Stimulated activated naive B cell treated with anti-CD40 and anti-IgM and Interleukin-4, amounts not matched to agents 10 μg/mL and 1 μg/mL and 100 μg/mL, for 72 hours (primary cell): ENCODE measurements at regions not wholly inside any gene's neighbourhood (a gene's known extent, or its start where the extent isn't known, plus 50 kb on each side); places are given as distances from the start of the nearest gene placed in this dataset.
"Not testable (repeated sequence)": the region's sequence is repeated elsewhere in the genome, so short reads cannot be mapped to it uniquely, and the experiment has no call there.

ENCODE experiments used
- ATAC-seq, 2 donors: fragments of 150-1000 bp; cut with Tn5 transposase; replicated peaks; 2 replicates each; pipeline ENCODE4 v1.10.0; 2021; ENCODE audit warnings: moderate library complexity in 1 of 2
- DNase-seq: peaks from one replicate; pipeline ENCODE4 v3.0.0; 2021
- H3K27ac Mint-ChIP-seq: one replicate; pipeline ENCODE4 v1.8.0; 2022; ENCODE audit warnings: mild to moderate bottlenecking, mixed read lengths
- H3K27me3 Mint-ChIP-seq, 2 donors: one replicate each; pipeline ENCODE4 v1.8.0; 2022; ENCODE audit warnings: mixed read lengths in 2 of 2
- H3K36me3 Mint-ChIP-seq, 2 donors: one replicate each; pipeline ENCODE4 v1.8.0; 2022; ENCODE audit warnings: mixed read lengths in 2 of 2, mild to moderate bottlenecking in 1 of 2
- H3K4me1 Mint-ChIP-seq, 2 donors: one replicate each; pipeline ENCODE4 v1.8.0; 2022; ENCODE audit warnings: mixed read lengths in 2 of 2, mild to moderate bottlenecking in 1 of 2
- H3K4me3 Mint-ChIP-seq, 2 donors: one replicate each; pipeline ENCODE4 v1.8.0; 2022; ENCODE audit warnings: mild to moderate bottlenecking in 2 of 2, mixed read lengths in 2 of 2, moderate library complexity in 1 of 2
- H3K9me3 Mint-ChIP-seq, 2 donors: one replicate each; pipeline ENCODE4 v1.8.0; 2022; ENCODE audit warnings: mixed read lengths in 2 of 2, mild to moderate bottlenecking in 1 of 2

DNA sequence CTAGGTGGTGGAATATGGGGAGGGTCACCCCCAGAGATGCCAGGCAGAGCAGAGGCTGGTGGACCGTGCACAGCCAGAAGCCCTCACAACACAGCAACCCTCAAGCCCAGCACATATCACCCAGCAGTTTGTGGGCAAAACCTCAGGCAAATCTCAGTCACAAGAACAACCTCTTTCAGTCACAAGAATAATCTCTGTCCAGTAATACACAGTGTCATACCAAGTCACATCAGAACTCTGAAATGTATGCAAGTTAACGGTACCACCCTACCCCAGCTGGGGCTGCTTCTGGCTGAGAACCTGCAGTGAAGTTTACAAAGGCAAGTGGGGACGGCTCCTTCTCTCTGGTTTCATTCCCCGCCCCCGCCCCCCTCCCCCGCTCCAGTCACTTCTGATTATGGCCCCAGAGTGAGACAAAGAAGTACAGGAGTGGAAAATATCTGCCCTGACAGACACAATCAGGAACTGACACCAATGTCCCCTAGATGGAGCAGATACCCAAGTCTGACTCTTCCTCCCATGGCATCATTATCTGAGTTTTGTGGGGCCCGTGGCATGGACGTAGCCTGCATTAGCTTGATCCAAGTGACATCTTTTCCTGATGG, 480.9 kb upstream of the TMEM132C start:
- ATAC-seq (no peak), DNase-seq (no peak)
- Mint-ChIP-seq H3K36me3 (no peaks in the 10 kb centered on the region), H3K27ac (no peak overlapping the region), H3K27me3 (no peaks in the 10 kb centered on the region), H3K9me3 (peaks cover 0 to 17% of the 10 kb centered on the region in 2 donors), H3K4me1 (no peaks in the 10 kb centered on the region), H3K4me3 (no peak overlapping the region)

DNA sequence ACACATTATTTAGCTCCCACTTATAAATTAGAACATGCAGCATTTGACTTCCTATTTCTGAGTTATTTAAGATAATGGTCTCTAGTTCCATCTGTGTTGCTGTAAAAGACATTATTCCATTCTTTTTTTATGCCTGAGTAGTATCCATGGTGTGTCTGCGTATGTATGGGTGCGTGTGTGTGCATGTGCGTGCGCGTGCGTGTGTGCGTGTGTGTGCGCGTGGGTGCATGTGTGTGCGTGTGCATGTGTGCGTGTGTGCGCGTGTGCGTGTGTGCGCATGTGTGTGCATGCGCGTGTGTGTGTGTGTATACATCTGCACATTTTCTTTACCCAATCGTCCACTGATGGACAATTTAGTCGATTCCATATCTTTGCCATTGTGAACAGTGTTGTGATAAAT, 479.4 kb upstream of the TMEM132C start:
- Mint-ChIP-seq H3K36me3 (no peaks in the 10 kb centered on the region), H3K4me3 (no peak overlapping the region), H3K27me3 (no peaks in the 10 kb centered on the region), H3K27ac (no peak overlapping the region), H3K4me1 (no peaks in the 10 kb centered on the region), H3K9me3 (peaks cover 0 to 17% of the 10 kb centered on the region in 2 donors)
- DNase-seq (no peak), ATAC-seq (no peak)

DNA sequence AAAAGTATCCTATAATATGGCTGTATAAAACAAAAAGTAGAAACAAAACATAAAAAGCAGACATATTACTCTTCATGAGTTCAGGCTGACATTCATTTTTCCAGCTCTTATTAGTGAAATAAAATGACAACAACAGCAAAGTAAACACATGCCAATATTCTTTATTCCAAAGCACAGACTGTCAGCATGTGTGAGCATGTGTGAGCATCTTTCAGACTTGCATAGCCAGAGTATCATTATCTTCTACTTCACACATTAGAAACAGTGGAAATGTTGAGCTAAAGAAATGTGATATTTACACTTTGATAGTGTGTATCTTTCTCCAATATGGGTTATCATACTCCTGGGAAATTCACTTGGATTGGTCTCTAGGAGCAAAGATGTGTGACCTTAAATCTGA, 476.6 kb upstream of the TMEM132C start:
- Mint-ChIP-seq H3K36me3 (no peaks in the 10 kb centered on the region), H3K9me3 (peaks cover 0 to 14% of the 10 kb centered on the region in 2 donors), H3K27me3 (no peaks in the 10 kb centered on the region), H3K4me1 (no peaks in the 10 kb centered on the region), H3K27ac (no peak overlapping the region), H3K4me3 (no peak overlapping the region)
- no peak for ATAC-seq
- DNase-seq = no peak

DNA sequence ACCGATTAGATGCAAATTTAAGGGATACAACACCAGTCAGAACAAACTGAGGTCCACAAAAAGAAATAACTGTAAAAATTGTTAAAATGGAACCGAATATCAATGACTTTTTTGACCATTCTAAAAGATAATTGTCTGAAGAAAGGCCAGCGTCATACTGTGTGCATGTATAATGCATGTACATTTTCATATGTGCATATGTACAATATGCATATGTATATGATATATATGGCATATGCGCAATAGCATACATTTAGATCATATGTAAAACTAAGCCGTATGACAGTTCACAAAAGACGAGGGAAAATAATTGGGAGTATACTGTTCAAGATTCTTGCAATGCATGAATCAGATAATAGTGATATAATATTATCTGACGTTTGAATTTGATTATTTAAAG, 475.8 kb upstream of the TMEM132C start:
- H3K36me3 Mint-ChIP-seq = no peaks in the 10 kb centered on the region
- no peaks in the 10 kb centered on the region for H3K4me1 Mint-ChIP-seq
- ATAC-seq = no peak
- H3K27me3 Mint-ChIP-seq = no peaks in the 10 kb centered on the region
- peaks cover 0 to 14% of the 10 kb centered on the region in 2 donors for H3K9me3 Mint-ChIP-seq
- H3K27ac Mint-ChIP-seq = no peak overlapping the region
- DNase-seq = no peak
- no peak overlapping the region for H3K4me3 Mint-ChIP-seq

DNA sequence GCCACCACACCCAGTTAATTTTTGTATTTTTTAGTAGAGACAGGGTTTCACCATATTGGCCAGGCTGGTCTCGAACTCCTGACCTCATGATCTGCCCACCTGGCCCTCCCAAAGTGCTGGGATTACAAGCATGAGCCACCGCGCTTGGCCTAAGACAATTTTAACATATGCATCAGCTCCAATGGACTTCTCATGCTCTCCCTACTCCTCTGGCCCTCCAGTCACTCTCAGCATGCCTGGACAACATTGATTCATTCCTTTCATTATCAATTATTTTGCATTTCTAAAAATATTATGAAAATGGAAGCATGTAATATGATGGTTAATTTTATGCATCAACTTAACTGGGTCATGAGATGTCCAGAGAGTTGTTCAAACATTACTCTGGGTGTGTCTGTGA, 469.1 kb upstream of the TMEM132C start:
- H3K4me3 Mint-ChIP-seq = no peak overlapping the region
- no peaks in the 10 kb centered on the region for H3K36me3 Mint-ChIP-seq
- ATAC-seq (no peak), DNase-seq (no peak)
- no peak overlapping the region for H3K27ac Mint-ChIP-seq
- no peaks in the 10 kb centered on the region for H3K27me3 Mint-ChIP-seq
- H3K4me1 Mint-ChIP-seq = no peaks in the 10 kb centered on the region
- peaks cover 0 to 2% of the 10 kb centered on the region in 2 donors for H3K9me3 Mint-ChIP-seq

DNA sequence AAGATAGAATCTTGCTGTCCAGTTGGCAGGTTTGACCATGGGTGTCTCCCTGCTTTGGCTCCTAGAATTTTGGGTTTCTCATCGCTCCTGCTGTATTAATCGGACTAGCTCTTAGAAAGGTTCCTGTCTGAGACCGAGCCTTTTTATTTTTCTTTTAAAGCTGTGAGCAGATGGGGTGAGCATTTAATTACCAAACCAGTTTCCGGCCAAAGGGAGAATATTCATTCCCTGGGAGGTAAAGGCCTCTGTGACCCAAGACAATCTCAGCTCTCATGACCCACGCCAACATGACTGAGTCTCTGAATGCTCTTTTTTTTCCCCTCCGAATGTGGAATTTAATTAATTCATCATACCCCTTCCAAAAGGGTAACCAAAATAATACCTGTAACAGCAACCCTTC, 464.7 kb upstream of the TMEM132C start:
- no peaks in the 10 kb centered on the region for H3K4me1 Mint-ChIP-seq
- H3K36me3 Mint-ChIP-seq = no peaks in the 10 kb centered on the region
- DNase-seq (no peak), ATAC-seq (no peak)
- peaks cover 0 to 3% of the 10 kb centered on the region in 2 donors for H3K9me3 Mint-ChIP-seq
- no peaks in the 10 kb centered on the region for H3K27me3 Mint-ChIP-seq
- no peak overlapping the region for H3K27ac Mint-ChIP-seq
- no peak overlapping the region for H3K4me3 Mint-ChIP-seq

DNA sequence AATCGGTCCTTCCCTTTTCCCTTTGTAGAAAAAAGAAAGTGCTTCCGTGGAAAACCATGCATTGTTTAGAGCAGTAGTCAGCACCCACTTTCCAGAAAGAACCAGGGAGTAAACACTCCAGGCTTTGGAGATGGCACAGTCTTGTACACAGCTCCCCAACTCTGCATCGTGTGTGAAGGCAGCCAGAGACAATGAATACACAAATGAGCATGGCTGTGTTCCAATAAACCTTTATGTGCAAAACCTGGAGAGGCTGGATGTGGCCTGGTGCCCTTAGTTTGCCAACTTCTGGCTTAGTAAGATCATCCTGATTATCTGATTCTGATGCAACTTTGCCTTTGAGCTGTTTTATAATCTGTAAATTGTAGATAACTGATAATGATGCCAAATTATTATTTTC, 463.4 kb upstream of the TMEM132C start:
- no peak overlapping the region for H3K4me3 Mint-ChIP-seq
- DNase-seq (no peak), ATAC-seq (no peak)
- H3K9me3 Mint-ChIP-seq = peaks cover 0 to 3% of the 10 kb centered on the region in 2 donors
- no peak overlapping the region for H3K27ac Mint-ChIP-seq
- no peaks in the 10 kb centered on the region for H3K27me3 Mint-ChIP-seq
- no peaks in the 10 kb centered on the region for H3K36me3 Mint-ChIP-seq
- H3K4me1 Mint-ChIP-seq = no peaks in the 10 kb centered on the region

DNA sequence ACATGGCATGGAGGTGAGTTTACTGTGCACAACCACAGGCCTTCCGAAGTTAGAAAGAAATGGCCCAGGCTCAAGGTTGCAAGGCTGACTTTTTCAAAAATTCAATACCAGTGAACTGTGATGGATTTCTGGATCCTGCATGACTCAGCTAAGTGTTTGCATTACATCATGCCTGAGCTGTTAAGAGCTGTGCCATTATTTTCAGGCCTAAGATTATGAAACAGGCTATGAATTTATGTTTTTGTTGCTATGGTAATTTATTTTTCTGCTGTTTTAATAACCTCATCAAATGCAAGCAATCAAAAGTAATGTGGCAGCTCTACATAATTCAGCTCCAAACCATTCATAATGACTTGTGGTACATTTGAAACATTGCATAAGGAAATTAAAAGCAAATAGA, 457.7 kb upstream of the TMEM132C start:
- no peaks in the 10 kb centered on the region for H3K27me3 Mint-ChIP-seq
- H3K9me3 Mint-ChIP-seq = peaks cover 0 to 2% of the 10 kb centered on the region in 2 donors
- no peaks in the 10 kb centered on the region for H3K36me3 Mint-ChIP-seq
- ATAC-seq (no peak), DNase-seq (no peak)
- no peak overlapping the region for H3K27ac Mint-ChIP-seq
- H3K4me3 Mint-ChIP-seq = no peak overlapping the region
- H3K4me1 Mint-ChIP-seq = no peaks in the 10 kb centered on the region

DNA sequence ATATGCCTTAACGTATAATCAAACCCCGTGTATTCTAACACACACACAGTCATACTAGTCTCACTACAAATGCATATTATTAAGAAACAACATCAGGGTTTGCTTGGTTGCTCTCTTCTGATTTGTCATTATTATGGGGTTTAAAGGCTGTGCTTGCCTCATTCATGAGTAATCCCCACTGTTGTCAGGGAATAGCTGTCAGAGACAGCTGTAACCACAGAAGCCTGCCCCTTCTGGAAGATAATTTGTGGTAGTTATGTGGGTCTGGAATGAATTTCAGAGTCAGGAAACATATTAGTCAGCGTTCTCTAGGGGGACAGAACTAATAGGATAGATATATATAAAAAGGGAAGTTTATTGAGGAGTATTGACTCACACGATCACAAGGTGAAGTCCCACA, 456.9 kb upstream of the TMEM132C start:
- Mint-ChIP-seq H3K27ac (no peak overlapping the region), H3K9me3 (peaks cover 0 to 4% of the 10 kb centered on the region in 2 donors), H3K4me3 (no peak overlapping the region), H3K4me1 (no peaks in the 10 kb centered on the region), H3K36me3 (no peaks in the 10 kb centered on the region), H3K27me3 (no peaks in the 10 kb centered on the region)
- DNase-seq (no peak), ATAC-seq (no peak)

DNA sequence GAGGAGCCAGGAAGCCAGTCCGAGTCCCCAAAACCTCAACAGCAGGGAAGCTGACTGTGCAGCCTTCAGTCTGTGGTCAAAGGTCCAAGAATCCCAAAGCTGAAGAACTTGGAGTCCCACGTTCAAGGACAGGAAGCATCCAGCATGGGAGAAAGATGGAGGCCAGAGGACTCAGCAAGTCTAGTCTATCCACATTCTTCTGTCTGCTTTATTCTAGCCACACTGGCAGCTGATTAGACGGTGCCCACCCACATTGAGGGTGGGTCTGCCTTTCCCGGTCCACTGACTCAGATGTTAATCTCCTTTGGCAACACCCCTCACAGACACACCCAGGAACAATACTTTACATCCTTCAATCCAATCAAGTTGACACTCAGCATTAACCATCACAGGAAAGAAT, 456.5 kb upstream of the TMEM132C start:
- not testable (repeated sequence) for H3K4me1 Mint-ChIP-seq, H3K9me3 Mint-ChIP-seq, ATAC-seq, H3K36me3 Mint-ChIP-seq, H3K27me3 Mint-ChIP-seq, H3K27ac Mint-ChIP-seq, DNase-seq, H3K4me3 Mint-ChIP-seq

DNA sequence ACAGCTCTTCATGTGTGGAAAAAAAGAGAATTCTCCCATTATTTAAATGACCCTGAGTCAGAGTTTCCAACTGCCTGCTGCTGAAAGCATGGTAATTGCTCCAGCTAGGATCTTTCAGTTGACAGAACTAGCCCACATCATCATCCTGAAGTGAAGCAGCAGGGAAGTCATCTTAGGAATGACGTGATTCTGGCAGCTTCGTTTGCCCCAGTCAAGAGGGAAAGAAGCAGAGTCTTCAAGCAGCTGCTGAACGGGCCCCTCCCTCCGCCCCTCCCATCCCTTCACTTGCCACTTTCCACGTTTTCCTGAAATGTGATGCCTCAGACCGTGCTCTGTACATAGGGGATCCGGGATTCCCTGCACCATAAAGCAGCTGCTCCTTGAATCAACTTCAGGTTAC, 455.0 kb upstream of the TMEM132C start:
- Mint-ChIP-seq H3K9me3 (peaks cover 0 to 3% of the 10 kb centered on the region in 2 donors), H3K27ac (no peak overlapping the region), H3K4me1 (no peaks in the 10 kb centered on the region), H3K36me3 (no peaks in the 10 kb centered on the region), H3K4me3 (no peak overlapping the region), H3K27me3 (no peaks in the 10 kb centered on the region)
- DNase-seq = no peak
- ATAC-seq = no peak

DNA sequence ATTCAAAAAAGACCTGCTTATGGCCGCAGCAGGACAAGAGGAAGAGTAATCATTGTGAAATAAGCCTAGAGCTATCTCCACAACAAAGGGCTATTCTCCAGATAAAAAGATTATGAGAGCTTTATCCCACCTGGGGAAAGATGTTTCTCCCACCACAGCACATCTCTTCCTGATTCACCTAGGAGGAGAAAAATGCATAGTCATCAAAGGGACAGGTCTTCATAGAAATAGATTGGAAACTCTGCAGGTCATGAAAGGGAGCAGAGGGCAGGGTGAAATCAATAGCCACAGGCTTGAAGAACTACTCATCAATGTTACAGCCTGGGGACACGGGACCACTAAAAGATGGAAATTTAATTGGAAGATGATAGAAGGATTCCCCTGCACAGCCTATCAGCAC, 453.8 kb upstream of the TMEM132C start:
- ATAC-seq (no peak), DNase-seq (no peak)
- Mint-ChIP-seq H3K27me3 (no peaks in the 10 kb centered on the region), H3K4me3 (no peak overlapping the region), H3K9me3 (peaks cover 0 to 3% of the 10 kb centered on the region in 2 donors), H3K27ac (no peak overlapping the region), H3K4me1 (no peaks in the 10 kb centered on the region), H3K36me3 (no peaks in the 10 kb centered on the region)

DNA sequence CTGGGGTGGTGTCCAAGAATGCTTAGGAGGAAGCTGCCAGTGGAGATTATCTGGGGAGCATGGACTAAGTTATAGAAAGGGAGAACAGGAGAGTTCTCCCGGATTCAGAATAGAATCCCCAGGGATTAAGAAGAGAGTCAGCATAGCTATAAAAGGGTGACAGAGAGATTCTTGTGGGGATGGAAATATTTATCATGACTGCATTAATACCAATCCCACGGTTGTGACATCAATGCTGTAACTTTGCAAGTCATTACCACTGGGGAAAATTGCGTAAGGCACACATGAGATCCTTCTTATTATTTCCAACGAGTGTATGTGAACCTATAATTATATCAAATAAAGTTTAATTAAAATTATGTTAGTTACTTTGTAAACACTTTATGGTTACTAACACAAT, 447.9 kb upstream of the TMEM132C start:
- no peak overlapping the region for H3K4me3 Mint-ChIP-seq
- no peak for DNase-seq
- H3K36me3 Mint-ChIP-seq = no peaks in the 10 kb centered on the region
- ATAC-seq = no peak
- no peak overlapping the region for H3K27ac Mint-ChIP-seq
- peaks cover 0 to 3% of the 10 kb centered on the region in 2 donors for H3K4me1 Mint-ChIP-seq
- peaks cover 3 to 10% of the 10 kb centered on the region in 2 donors for H3K9me3 Mint-ChIP-seq
- no peaks in the 10 kb centered on the region for H3K27me3 Mint-ChIP-seq

DNA sequence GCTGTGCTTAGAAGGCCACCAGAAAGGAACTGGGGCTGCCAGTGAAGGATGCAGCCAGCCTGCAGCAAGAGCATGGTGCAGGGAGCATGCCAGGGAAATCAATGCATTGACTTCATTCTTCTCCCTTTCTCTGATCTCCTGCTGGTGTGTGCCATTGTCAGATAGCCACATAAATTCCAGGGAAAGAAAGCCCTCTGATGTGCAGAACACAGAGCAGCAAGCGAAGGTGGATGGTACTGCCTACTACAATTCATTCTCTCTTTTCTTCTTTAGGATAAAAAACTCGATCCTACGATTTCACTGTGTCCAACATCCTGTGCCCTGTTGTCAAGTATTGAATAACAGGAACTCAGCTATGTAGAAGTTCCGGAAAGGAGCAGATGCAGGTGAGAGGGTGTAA, 446.7 kb upstream of the TMEM132C start:
- DNase-seq = no peak
- Mint-ChIP-seq H3K4me3 (no peak overlapping the region), H3K27me3 (no peaks in the 10 kb centered on the region), H3K9me3 (peaks cover 0 to 20% of the 10 kb centered on the region in 2 donors), H3K36me3 (no peaks in the 10 kb centered on the region), H3K27ac (no peak overlapping the region), H3K4me1 (peaks cover 0 to 4% of the 10 kb centered on the region in 2 donors)
- no peak for ATAC-seq

DNA sequence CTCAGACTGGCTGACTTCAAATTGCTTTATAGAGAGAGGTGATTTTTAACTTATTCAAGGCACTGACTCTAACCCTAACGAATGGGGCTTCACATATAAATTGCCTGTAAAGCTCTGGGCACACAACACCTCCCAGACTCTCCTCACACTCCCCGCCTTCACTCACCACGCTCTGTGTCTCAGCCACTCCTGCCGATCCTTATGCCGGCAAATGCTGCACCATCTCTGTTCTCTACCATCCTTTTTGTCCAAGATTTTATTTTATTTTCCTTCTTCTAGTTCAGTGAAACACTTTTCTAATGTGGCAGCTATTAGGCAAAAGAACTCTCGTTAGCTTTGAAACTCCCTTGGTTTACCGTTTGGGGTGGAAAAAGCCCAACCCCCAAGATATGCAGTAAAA, 446.1 kb upstream of the TMEM132C start:
- Mint-ChIP-seq H3K36me3 (no peaks in the 10 kb centered on the region), H3K4me1 (peaks cover 0 to 4% of the 10 kb centered on the region in 2 donors), H3K4me3 (no peak overlapping the region), H3K27ac (no peak overlapping the region), H3K27me3 (no peaks in the 10 kb centered on the region), H3K9me3 (peaks cover 0 to 24% of the 10 kb centered on the region in 2 donors)
- ATAC-seq (no peak), DNase-seq (no peak)
